Activated naive CD4-positive, alpha-beta T cell treated with anti-CD3 and anti-CD28 coated beads for 36 hours (primary cell): ENCODE measurements at regions not wholly inside any gene's neighbourhood (a gene's known extent, or its start where the extent isn't known, plus 50 kb on each side); places are given as distances from the start of the nearest gene placed in this dataset.

Source experiments
- CTCF ChIA-PET: fragments of 350-600 bp; sonication (Branson Sonifier 250); formaldehyde crosslinking; loops from one replicate; lab custom pipeline; 2021; ENCODE audit warnings: antibody characterized with exemption; lab: Charles Lee
- DNase-seq: peaks from one replicate; pipeline ENCODE4 v3.0.0-alpha.2; 2020
- H3K27ac Mint-ChIP-seq: one replicate; pipeline ENCODE4 v1.8.0; 2021; ENCODE audit warnings: mild to moderate bottlenecking, mixed read lengths
- H3K27me3 Mint-ChIP-seq: one replicate; pipeline ENCODE4 v1.8.0; 2021; ENCODE audit warnings: low read depth, mixed read lengths
- H3K36me3 Mint-ChIP-seq: one replicate; pipeline ENCODE4 v1.8.0; 2021; ENCODE audit warnings: low read depth, mixed read lengths
- H3K4me1 Mint-ChIP-seq: one replicate; pipeline ENCODE4 v1.8.0; 2021; ENCODE audit warnings: low read depth, mixed read lengths
- H3K4me3 Mint-ChIP-seq: one replicate; pipeline ENCODE4 v1.8.0; 2021; ENCODE audit warnings: mild to moderate bottlenecking, moderate library complexity, mixed read lengths
- H3K9me3 Mint-ChIP-seq: one replicate; pipeline ENCODE4 v1.8.0; 2021; ENCODE audit warnings: mixed read lengths
- intact Hi-C: fragments of 100-400 bp; cut with micrococcal nuclease; formaldehyde crosslinking; loops from one replicate; pipeline ENCODE4 v1.15.1; 2023

- no peak overlapping the region for H3K4me3 Mint-ChIP-seq
- H3K27ac Mint-ChIP-seq, result no peak overlapping the region
- H3K4me1 Mint-ChIP-seq, result no peaks in the 10 kb centered on the region
- no peaks in the 10 kb centered on the region for H3K36me3 Mint-ChIP-seq
- CTCF ChIA-PET, result no interaction called here
- H3K27me3 Mint-ChIP-seq, result peaks cover 21% of the 10 kb centered on the region
- intact Hi-C loops, result no loop called here
- DNase-seq, result no peak
- no peaks in the 10 kb centered on the region for H3K9me3 Mint-ChIP-seq
Observed at GRCh38 chr2:239663364-239663924, 262.6 kb upstream of the HDAC4 start.

GRCh38 chr2:239662413-239663120, 261.7 kb upstream of the HDAC4 start:
- CTCF ChIA-PET, result no interaction called here

DNA sequence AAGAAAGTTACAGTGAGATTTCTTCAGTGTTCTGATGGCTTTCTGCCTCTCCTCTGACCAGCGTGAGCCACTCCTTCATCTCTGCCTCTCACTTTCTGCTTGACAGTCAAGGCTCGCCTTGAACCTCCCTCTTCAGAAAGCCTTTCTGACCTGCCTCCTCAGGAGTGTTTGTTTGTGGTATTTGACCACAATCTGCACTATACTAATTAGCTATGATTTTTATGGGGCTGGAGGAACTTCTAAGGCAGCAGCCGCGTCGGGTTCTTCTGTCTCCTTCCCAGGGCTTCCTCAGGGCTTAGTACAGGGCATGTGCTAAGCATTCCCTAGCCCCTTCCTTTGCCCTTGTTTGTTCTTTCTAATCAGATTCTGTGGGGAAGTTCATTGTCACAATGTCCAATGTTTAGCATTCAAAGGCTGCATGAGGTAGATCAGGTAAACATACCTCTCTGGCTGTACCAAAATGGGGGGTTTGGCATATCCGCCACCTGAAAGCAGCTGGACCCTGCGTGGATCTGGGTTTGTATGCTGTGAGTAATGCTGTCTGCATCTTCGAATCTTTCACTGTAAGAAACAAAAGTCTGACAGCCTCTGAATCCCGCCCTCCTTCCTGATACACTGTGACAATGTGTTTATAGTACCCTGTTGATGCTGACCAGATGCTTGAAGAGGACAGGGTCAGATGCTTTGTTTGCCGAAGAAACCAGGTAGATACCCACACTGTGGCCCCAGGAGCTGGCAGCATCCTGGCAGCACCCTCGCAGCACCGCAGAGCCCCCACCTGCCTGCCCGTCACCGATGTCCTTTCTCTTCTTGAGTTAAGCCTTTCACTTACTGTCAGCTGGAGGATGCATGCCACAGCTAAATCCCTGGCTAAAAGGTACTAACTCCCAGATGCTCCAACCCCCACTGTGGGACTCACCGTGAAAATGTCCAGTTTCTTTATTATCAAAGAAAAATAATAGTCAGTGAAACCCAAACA, 260.8 kb upstream of the HDAC4 start:
- no peaks in the 10 kb centered on the region for H3K36me3 Mint-ChIP-seq
- intact Hi-C loops, result no loop called here
- H3K27ac Mint-ChIP-seq, result no peak overlapping the region
- no peaks in the 10 kb centered on the region for H3K9me3 Mint-ChIP-seq
- H3K4me1 Mint-ChIP-seq, result no peaks in the 10 kb centered on the region
- H3K4me3 Mint-ChIP-seq, result no peak overlapping the region
- H3K27me3 Mint-ChIP-seq, result peaks cover 21% of the 10 kb centered on the region
- no peak for DNase-seq
- CTCF ChIA-PET, result no interaction called here

More at GRCh38 chr2:239662413-239663120, 261.7 kb upstream of the HDAC4 start:
- no peak for DNase-seq
- H3K36me3 Mint-ChIP-seq, result no peaks in the 10 kb centered on the region
- H3K27ac Mint-ChIP-seq, result no peak overlapping the region
- H3K27me3 Mint-ChIP-seq, result peaks cover 21% of the 10 kb centered on the region
- intact Hi-C loops, result no loop called here
- H3K9me3 Mint-ChIP-seq, result no peaks in the 10 kb centered on the region
- no peak overlapping the region for H3K4me3 Mint-ChIP-seq
- H3K4me1 Mint-ChIP-seq, result no peaks in the 10 kb centered on the region

DNA sequence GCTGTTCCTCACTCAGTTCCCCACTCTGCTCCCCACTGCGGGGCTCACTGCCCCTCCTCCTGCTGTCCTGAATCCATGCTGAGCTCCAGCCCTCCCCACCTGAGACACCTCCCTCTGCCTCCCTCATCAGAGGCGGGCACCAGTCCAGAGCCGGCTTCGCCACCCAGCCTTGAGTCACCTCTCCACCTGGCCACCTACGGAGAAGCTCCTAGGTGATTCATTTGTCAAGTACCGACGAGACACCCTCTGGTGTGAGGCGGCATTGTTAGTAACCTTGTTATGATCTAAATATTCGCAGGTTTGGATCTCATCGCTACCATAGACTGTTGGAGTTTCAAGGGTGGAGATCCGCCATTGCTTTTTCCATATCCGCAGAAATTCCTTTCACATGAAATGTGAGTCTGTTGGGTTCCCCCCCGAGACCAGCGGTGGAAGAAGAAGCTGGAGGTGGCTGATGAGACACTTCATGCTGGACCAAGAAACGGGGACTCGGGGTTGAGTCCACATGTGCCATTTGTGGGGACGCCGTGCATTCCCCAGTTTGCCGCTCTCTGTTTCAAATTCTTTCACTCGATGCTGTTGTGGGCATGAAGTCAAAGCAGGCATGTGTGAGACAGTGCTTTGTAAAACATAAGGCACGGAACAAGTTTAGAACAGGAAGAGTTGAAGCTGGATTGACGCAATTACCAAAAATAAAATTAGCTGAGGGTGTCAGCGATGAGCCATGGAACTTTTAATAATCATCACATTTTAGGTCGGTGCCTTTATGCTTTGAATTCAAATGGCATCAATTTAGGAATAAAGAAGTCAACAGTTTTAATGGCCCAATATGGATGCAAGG, 259.8 kb upstream of the HDAC4 start:
- H3K27me3 Mint-ChIP-seq, result peaks cover 21% of the 10 kb centered on the region
- CTCF ChIA-PET, result no interaction called here
- intact Hi-C loops, result no loop called here
- no peak for DNase-seq
- no peaks in the 10 kb centered on the region for H3K36me3 Mint-ChIP-seq
- no peaks in the 10 kb centered on the region for H3K9me3 Mint-ChIP-seq
- H3K4me1 Mint-ChIP-seq, result no peaks in the 10 kb centered on the region
- no peak overlapping the region for H3K4me3 Mint-ChIP-seq
- H3K27ac Mint-ChIP-seq, result no peak overlapping the region

GRCh38 chr2:239657992-239658391, 257.2 kb upstream of the HDAC4 start:
- Mint-ChIP-seq H3K4me1 (no peaks in the 10 kb centered on the region), H3K4me3 (no peak overlapping the region), H3K27ac (no peak overlapping the region), H3K36me3 (no peaks in the 10 kb centered on the region), H3K27me3 (peaks cover 20% of the 10 kb centered on the region), H3K9me3 (no peaks in the 10 kb centered on the region)
- intact Hi-C loops, result no loop called here
- CTCF ChIA-PET, result interaction anchor here (0.7 kb wide), 1 partner anchor 725 kb away, joined by 4 read pairs; no protein-coding TSS in a partner anchor
- DNase-seq, result no peak

- intact Hi-C loops, result no loop called here
- Mint-ChIP-seq H3K27me3 (peaks cover 14% of the 10 kb centered on the region), H3K9me3 (no peaks in the 10 kb centered on the region), H3K4me1 (no peaks in the 10 kb centered on the region), H3K36me3 (no peaks in the 10 kb centered on the region), H3K4me3 (no peak overlapping the region), H3K27ac (no peak overlapping the region)
- no peak for DNase-seq
- CTCF ChIA-PET, result interaction anchor here (0.7 kb wide), 1 partner anchor 725 kb away, joined by 4 read pairs; no protein-coding TSS in a partner anchor
Observed at GRCh38 chr2:239657236-239657635, 256.4 kb upstream of the HDAC4 start.

- peaks cover 2% of the 10 kb centered on the region for H3K9me3 Mint-ChIP-seq
- CTCF ChIA-PET, result no interaction called here
- H3K4me1 Mint-ChIP-seq, result peaks cover 3% of the 10 kb centered on the region
- H3K36me3 Mint-ChIP-seq, result no peaks in the 10 kb centered on the region
- H3K27ac Mint-ChIP-seq, result no peak overlapping the region
- no peak for DNase-seq
- H3K4me3 Mint-ChIP-seq, result no peak overlapping the region
- peaks cover under 1% of the 10 kb centered on the region for H3K27me3 Mint-ChIP-seq
- intact Hi-C loops, result no loop called here
Observed at GRCh38 chr2:239654266-239654665, 253.4 kb upstream of the HDAC4 start.

GRCh38 chr2:239651859-239652258, 251.0 kb upstream of the HDAC4 start:
- intact Hi-C loops, result no loop called here

DNA sequence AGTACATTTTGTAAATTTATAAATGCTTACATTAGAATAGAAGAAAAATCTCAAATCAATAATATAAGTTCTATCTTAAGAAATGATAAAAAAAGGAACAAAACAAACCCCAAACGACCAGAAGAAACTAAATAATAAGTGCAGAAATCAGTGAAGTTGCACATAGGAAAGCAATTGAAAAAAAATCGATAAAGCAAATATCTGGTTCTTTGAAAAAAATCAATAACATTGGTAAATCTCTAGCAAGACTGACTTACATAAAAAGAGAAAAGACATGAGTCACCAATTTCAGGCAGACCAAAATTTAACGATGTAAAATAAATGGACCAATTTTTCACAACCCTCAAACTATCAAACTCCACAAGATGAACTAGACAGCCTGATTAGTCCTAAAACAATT, 249.9 kb upstream of the HDAC4 start:
- no peak overlapping the region for H3K27ac Mint-ChIP-seq
- H3K9me3 Mint-ChIP-seq, result peaks cover 4% of the 10 kb centered on the region
- peaks cover 3% of the 10 kb centered on the region for H3K4me1 Mint-ChIP-seq
- intact Hi-C loops, result no loop called here
- DNase-seq, result no peak
- H3K27me3 Mint-ChIP-seq, result no peaks in the 10 kb centered on the region
- CTCF ChIA-PET, result no interaction called here
- H3K4me3 Mint-ChIP-seq, result no peak overlapping the region
- no peaks in the 10 kb centered on the region for H3K36me3 Mint-ChIP-seq

More at GRCh38 chr2:239651859-239652258, 251.0 kb upstream of the HDAC4 start:
- CTCF ChIA-PET, result interaction anchor here (0.6 kb wide), 1 partner anchor 499 kb away, joined by 3 read pairs; no protein-coding TSS in a partner anchor
- Mint-ChIP-seq H3K9me3 (peaks cover 4% of the 10 kb centered on the region), H3K4me3 (no peak overlapping the region), H3K36me3 (no peaks in the 10 kb centered on the region), H3K27me3 (no peaks in the 10 kb centered on the region), H3K27ac (no peak overlapping the region), H3K4me1 (peaks cover 3% of the 10 kb centered on the region)
- DNase-seq, result no peak

GRCh38 chr2:239649309-239649708, 248.5 kb upstream of the HDAC4 start:
- no peak for DNase-seq
- intact Hi-C loops, result no loop called here
- no peaks in the 10 kb centered on the region for H3K36me3 Mint-ChIP-seq
- peaks cover 3% of the 10 kb centered on the region for H3K4me1 Mint-ChIP-seq
- H3K4me3 Mint-ChIP-seq, result no peak overlapping the region
- CTCF ChIA-PET, result interaction anchor here (0.7 kb wide), 1 partner anchor 72 kb away, joined by 3 read pairs; no protein-coding TSS in a partner anchor
- no peak overlapping the region for H3K27ac Mint-ChIP-seq
- H3K27me3 Mint-ChIP-seq, result no peaks in the 10 kb centered on the region
- H3K9me3 Mint-ChIP-seq, result peaks cover 4% of the 10 kb centered on the region

DNA sequence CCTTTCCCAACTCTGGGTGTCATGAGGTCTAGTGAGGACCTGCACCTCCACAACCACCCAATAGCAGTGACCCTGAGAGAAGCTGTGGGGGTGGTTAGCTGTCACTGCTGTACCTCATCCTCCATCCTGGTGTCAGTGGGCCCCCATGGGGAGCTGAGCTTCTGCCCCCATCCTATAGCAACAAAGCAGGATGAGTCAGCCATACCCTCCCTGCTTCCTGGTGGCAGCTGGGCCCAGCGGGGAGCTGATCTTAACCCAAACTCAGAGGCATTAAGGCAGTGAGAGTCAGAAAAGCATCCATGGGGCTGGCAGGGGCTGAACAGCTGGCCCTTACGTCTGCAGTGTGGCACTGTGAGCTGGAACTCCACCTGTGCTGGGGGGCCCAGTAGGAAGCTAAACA, 247.8 kb upstream of the HDAC4 start:
- H3K4me1 Mint-ChIP-seq, result peaks cover 3% of the 10 kb centered on the region
- peaks cover 4% of the 10 kb centered on the region for H3K9me3 Mint-ChIP-seq
- H3K36me3 Mint-ChIP-seq, result no peaks in the 10 kb centered on the region
- no peak overlapping the region for H3K27ac Mint-ChIP-seq
- no peak overlapping the region for H3K4me3 Mint-ChIP-seq
- no peak for DNase-seq
- CTCF ChIA-PET, result no interaction called here
- intact Hi-C loops, result no loop called here
- H3K27me3 Mint-ChIP-seq, result no peaks in the 10 kb centered on the region
